ENCODE measurements at regions not wholly inside any gene's neighbourhood (a gene's known extent, or its start where the extent isn't known, plus 50 kb on each side); places are given as distances from the start of the nearest gene placed in this dataset.
"Not testable (repeated sequence)": the region's sequence is repeated elsewhere in the genome, so short reads cannot be mapped to it uniquely, and the experiment has no call there.

DNA sequence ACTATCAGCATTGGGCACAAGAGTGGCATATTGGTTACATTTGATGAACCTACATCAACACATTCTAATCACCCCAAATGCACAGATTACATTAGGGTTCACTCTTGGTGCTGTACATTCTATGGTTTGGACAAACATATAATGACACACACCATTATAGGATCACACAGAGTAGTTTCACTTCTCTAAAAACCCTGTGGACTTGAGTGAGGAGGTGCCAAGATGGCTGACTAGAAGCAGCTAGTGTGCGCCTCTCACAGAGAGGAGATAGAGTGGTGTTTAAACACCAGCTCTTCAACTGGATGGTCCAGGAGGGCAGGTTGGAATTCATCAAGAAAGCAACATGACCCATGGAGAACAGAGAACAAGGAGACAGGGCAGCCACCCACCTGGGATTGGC lies 265.6 kb downstream of the TDRD3 start:
- Histone ChIP-seq H3K36me3 (no peaks in the 10 kb centered on the region), H3K9me3 (no peaks in the 10 kb centered on the region), H3K4me3 (no peak overlapping the region), H3K4me1 (no peaks in the 10 kb centered on the region), H3K27ac (no peak overlapping the region), H3K27me3 (no peaks in the 10 kb centered on the region)
- no peak for TF ChIP-seq POLR2AphosphoS5 (IDR thresholded peaks at IDR 0.05)
- TF ChIP-seq, protein P1, sequence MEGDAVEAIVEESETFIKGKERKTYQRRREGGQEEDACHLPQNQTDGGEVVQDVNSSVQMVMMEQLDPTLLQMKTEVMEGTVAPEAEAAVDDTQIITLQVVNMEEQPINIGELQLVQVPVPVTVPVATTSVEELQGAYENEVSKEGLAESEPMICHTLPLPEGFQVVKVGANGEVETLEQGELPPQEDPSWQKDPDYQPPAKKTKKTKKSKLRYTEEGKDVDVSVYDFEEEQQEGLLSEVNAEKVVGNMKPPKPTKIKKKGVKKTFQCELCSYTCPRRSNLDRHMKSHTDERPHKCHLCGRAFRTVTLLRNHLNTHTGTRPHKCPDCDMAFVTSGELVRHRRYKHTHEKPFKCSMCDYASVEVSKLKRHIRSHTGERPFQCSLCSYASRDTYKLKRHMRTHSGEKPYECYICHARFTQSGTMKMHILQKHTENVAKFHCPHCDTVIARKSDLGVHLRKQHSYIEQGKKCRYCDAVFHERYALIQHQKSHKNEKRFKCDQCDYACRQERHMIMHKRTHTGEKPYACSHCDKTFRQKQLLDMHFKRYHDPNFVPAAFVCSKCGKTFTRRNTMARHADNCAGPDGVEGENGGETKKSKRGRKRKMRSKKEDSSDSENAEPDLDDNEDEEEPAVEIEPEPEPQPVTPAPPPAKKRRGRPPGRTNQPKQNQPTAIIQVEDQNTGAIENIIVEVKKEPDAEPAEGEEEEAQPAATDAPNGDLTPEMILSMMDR (IDR thresholded peaks at IDR 0.05) = no peak
- no peak for TF ChIP-seq POLR2A (IDR thresholded peaks at IDR 0.05)
- TF ChIP-seq EP300 (IDR thresholded peaks at IDR 0.05) = no peak
- no peak for DNase-seq
- intact Hi-C loops (cut with DNase I) = no loop called here
- WGBS, 2 donors = 96 to 98% methylated on average over 1 of the region's 1 CpG

DNA sequence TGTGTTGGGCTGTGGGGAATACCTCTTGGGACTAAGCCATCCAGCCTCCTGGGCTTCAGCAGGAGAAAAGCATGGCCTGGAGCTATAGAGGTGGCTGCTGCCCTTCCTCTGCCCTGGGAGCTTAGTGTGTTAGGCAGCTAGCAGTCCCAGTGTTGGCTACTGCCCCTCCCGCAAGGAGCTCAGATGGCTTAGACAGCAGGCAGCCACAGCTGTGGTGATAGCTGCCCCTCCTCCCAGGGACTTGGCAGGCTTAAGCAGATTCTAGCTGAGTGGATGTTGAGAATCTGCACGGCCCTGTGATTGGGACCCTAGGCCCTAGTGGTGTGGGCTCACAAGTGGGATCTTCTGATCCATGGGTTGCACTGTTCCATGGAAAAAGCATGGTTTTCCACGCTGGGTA lies 264.5 kb downstream of the TDRD3 start:
- Histone ChIP-seq H3K4me1 (no peaks in the 10 kb centered on the region), H3K9me3 (no peaks in the 10 kb centered on the region), H3K27ac (no peak overlapping the region), H3K36me3 (no peaks in the 10 kb centered on the region), H3K27me3 (no peaks in the 10 kb centered on the region), H3K4me3 (no peak overlapping the region)
- DNase-seq = no peak
- intact Hi-C loops (cut with DNase I) = no loop called here
- WGBS, 2 donors = 80 to 82% methylated on average over 3 of the region's 3 CpGs
- TF ChIP-seq POLR2AphosphoS5 (IDR thresholded peaks at IDR 0.05) (no peak), POLR2A (IDR thresholded peaks at IDR 0.05) (no peak), EP300 (IDR thresholded peaks at IDR 0.05) (no peak)
- TF ChIP-seq, protein P1 (IDR thresholded peaks at IDR 0.05) = no peak

GRCh38 chr13:60657586-60657985 lies 260.6 kb downstream of the TDRD3 start:
- WGBS, 2 donors = 63 to 83% methylated on average over 1 of the region's 1 CpG
- intact Hi-C loops (cut with DNase I) = loop anchor here (10.0 kb wide), 1 partner anchor 757 kb away; the partner anchor contains the start of gene PCDH20
- H3K27me3 ChIP-seq, H3K4me3 ChIP-seq, DNase-seq, H3K9me3 ChIP-seq, H3K4me1 ChIP-seq, H3K36me3 ChIP-seq, H3K27ac ChIP-seq: not testable (repeated sequence)

DNA sequence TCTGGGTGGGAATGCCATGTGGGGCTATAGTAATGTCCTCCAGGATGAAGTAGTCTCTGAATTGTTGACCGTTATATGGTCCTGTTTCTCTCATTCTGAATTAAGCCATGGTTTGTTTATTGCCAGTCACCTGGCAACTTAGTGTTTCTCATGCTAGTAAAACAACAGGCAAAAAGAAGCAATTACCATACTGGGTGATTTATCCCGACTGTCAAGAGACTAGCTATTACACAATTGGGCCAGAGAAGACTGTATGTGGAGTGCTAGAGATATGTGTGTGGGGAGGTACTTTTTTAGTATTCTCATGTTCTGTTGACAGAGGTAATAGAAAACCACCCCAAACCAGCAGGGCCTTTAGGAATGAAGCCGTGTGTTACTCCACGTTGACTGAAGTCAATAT lies 258.2 kb downstream of the TDRD3 start:
- no peaks in the 10 kb centered on the region for H3K36me3 ChIP-seq
- H3K27ac ChIP-seq = no peak overlapping the region
- TF ChIP-seq POLR2A (IDR thresholded peaks at IDR 0.05) = no peak
- TF ChIP-seq, protein P1 (IDR thresholded peaks at IDR 0.05) = no peak
- TF ChIP-seq POLR2AphosphoS5 (IDR thresholded peaks at IDR 0.05) = no peak
- no peak for TF ChIP-seq EP300 (IDR thresholded peaks at IDR 0.05)
- intact Hi-C loops (cut with DNase I) = loop anchor here (10.0 kb wide), 1 partner anchor 760 kb away; the partner anchor contains the start of gene PCDH20
- no peaks in the 10 kb centered on the region for H3K27me3 ChIP-seq
- no peak overlapping the region for H3K4me3 ChIP-seq
- no peaks in the 10 kb centered on the region for H3K9me3 ChIP-seq
- WGBS, 2 donors = 29 to 70% methylated on average over 4 of the region's 4 CpGs
- no peaks in the 10 kb centered on the region for H3K4me1 ChIP-seq
- DNase-seq = no peak

DNA sequence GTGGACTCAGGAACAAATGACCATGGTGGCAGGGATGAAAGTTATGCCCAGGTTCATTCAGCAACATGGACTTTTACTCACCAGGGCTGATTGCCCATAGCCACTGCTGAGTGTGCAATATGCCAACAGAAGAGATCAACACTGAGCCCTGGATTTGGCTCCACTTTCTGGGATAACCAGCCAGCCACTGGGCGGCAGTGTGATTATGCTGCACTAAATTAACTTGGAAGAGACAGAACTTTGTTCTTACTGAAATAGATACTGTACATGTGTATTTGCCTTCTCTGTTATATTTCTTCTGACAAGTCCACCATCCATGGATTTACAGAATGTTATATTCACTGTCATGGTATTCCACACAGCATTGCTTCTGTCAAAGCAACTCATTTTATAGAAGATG lies 257.4 kb downstream of the TDRD3 start:
- TF ChIP-seq, protein P1 (IDR thresholded peaks at IDR 0.05) = peak in 2 of 4 experiments; percentile 14 to 47
- TF ChIP-seq POLR2A (IDR thresholded peaks at IDR 0.05) (no peak), EP300 (IDR thresholded peaks at IDR 0.05) (no peak), POLR2AphosphoS5 (IDR thresholded peaks at IDR 0.05) (no peak)
- H3K9me3 ChIP-seq = no peaks in the 10 kb centered on the region
- H3K4me3 ChIP-seq = no peak overlapping the region
- no peaks in the 10 kb centered on the region for H3K36me3 ChIP-seq
- H3K4me1 ChIP-seq = no peaks in the 10 kb centered on the region
- no peak for DNase-seq
- 20 to 49% methylated on average over 1 of the region's 1 CpG for WGBS, 2 donors
- H3K27me3 ChIP-seq = no peaks in the 10 kb centered on the region
- intact Hi-C loops (cut with DNase I) = loop anchor here (10.0 kb wide), 1 partner anchor 760 kb away; the partner anchor contains the start of gene PCDH20
- no peak overlapping the region for H3K27ac ChIP-seq
